Activated CD4-positive, alpha-beta T cell treated with anti-CD3 and anti-CD28 coated beads, Interleukin-2, Interleukin-4, amounts not matched to agents 100 ng/mL and 50 ng/mL, durations not matched to agents 16 hours and 8 hours (primary cell): ENCODE measurements at regions not wholly inside any gene's neighbourhood (a gene's known extent, or its start where the extent isn't known, plus 50 kb on each side); places are given as distances from the start of the nearest gene placed in this dataset.

Source experiments
- DNase-seq: peaks from one replicate; pipeline ENCODE4 v3.0.0-alpha.2; 2020; ENCODE audit warnings: low spot score

DNA sequence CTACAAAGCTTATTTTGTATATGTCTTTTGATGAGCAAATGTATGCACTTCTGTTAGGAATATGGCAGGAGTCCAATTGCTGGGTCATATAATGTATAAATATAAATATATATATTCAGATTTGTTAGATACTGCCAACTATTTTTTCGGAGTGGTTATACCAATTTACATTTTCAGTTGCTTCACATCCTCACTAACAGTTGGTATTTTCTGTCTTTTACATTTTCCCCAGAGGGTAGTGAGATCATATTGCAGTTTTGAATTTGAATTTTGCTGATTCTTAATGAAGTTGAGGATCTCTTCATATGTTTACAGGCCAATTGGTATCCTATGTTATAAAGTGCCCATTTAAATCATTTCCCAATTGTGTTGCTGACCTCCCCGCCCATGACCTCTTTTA is 139.0 kb upstream of the KCNMB2 start:
- DNase-seq = no peak

DNA sequence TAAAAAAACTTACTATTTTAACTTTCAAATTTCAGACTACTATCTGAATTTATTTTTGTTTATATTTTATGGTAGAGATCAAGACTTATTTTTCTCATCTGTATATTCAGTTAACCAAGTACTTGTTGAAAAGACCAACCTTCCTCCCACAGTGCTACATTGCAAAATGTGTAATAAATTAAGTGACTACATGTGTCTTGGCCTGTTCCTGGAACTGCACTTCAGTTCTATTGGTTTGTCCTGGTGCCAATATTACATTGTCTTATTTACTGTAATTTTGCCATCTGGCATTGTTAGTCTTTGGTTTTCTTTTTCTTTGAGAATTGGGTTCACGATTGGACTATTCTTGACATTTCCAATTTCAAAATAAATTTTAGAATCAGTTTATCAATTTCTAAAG is 138.4 kb upstream of the KCNMB2 start:
- no peak for DNase-seq

DNA sequence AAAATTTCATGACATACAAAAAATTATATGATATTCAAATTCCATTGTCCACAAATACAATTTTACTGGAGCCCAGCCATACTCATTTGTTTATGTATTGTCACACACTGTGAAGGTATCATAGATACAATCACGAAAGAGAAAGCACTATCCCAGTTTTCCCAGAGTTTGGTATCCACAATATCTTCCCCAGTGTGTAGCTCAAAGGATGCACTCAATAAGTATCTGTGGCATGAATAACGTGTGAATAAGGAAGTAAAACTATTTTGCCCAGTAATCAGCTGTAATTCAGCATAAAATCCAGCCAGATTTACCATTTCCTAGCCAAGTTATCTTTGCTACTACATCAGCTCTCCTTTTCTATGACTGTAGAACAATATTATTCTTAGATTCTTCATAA is 131.3 kb upstream of the KCNMB2 start:
- no peak for DNase-seq

DNA sequence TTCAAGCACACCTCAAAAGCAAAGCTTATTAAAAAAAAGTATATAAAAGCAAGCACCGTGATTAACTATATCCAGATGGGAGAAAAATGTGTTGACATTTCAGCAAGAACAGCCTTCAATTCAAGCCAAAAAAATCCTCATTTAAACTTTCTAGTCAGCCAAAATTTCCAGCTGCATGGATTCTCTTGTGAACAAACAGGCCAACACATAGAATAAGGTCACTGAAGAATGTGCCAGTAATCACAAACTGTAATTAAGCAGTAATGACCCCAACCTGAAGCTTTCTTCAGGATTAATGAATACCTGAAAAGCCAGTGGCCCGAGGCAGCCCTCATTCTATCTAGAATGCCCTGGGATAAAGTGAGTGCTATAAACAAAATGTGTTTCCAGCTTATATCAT is 130.7 kb upstream of the KCNMB2 start:
- no peak for DNase-seq

DNA sequence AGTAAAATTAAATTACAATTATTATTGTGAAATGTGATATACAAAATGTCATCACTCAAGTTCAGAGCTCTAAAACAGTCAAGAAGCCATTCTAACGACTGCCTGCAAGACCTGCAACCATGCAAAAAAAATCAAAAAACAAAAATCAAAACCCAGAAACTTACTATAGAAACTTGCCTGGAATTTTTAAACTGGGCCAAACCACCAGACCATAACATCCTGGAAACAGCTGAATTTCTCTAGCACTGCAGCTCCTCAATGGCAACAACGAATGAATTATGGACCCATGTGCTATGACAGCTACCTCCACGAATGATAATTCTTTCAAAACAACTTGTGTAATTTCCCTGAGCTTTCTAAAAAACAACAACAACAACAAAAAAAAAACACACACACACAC is 130.0 kb upstream of the KCNMB2 start:
- no peak for DNase-seq

DNA sequence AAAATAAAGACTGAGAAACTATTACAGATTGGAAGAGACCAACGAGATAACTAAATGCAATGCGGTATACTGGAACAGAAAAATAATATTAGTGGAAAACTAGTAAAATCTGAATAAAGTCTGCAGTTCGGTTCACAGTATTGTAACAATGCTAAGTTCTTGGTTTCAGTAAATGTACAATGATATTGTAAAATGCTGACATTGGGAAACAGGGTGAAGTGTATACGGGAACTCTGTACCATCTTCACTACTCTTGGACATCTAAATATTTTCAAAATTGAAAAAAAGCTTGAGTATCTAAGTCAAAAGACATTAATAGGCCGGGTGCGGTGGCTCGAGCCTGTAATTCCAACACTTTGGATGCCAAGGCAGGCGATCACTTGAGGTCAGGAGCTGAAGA is 120.9 kb upstream of the KCNMB2 start:
- DNase-seq = no peak

DNA sequence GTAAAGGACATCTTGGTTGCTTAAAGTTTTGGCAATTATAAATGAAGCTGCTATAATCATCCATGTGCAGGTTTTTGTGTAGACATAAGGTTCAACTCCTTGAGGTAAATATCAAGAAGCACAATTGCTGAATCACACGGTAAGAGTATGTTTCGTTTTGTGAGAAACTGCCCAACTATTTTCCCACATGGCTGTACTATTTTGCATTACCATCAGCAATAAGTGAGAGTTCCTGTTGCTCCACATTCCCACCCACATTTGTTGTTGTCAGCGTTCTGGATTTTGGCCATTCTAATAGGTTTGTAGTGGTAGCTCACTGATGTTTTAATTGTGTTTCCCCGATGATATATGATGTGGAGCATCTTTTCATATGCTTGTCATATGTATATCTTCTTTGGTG is 118.5 kb upstream of the KCNMB2 start:
- DNase-seq = no peak

DNA sequence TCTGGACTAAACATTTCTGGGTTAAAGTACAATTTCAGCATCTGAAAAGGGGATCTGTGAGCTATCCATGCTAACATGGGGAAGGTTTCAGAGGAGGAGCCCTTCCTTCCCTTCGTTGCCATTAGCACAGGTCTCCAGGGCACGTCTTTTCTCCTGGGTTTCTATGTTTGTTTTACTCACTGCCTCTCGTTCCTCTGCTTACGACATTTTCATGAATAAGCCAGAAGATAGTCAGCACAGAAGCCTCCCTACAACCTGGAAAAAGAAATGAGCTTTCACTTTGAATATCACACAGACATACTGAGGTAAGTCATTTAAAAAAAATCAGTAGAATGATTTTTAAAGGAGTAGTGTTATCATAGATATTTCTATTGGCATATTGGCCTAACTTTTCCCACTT is 117.2 kb upstream of the KCNMB2 start:
- peak; percentile 24 for DNase-seq

DNA sequence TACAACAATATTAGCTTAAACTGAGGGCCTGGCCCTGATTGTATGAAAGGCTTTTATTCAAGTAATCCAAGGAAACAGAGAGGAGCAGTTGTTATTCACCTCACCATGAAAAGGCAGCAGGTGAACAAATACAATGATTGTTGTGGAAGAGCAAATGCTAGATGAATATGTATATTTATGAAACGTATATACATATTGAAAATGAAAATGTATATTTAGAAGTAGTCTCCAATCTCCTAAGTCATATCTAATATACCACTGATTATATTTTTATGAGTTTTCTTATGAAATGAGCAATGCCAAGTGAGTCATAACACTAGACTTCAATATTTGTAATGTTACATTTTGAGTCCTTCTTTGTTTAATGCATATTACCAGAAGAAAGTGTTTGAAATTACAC is 116.2 kb upstream of the KCNMB2 start:
- peak; percentile 3 for DNase-seq

DNA sequence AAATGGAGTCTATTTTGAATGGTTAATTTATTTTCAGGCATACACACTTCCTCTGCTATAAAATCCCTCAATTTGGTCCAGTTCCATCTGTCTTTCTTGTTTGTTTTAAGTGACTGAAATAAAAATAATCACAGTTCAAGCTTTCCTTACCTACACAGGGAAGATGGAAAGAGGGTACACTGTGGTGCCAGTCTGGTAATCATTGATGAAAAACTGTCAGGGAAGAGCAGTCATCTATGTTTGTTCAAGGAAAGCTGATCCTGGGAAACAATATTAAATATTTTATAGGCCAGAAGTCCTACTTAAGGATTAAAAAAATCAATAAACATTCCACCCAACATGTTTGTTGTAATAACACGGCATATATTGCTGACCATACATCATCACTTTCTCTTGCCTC is 115.2 kb upstream of the KCNMB2 start:
- no peak for DNase-seq

DNA sequence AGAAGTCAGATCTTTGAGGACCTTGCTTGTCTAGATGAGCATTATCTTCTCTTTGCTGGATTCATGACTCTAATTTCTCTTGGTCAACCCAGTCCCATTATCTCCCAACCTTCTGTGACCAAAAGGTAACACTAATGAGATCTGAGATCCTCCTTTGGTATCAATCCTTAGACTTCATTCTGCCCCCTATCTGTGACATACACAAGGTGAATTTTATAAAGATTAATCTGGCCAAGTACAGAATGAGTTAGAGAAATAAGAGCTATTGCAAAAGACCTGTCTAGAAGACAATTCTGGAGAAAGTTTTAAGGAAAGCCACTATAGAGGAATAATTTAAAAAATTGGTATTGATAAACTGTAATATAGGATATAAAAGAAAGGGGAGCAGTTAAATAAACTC is 113.8 kb upstream of the KCNMB2 start:
- no peak for DNase-seq

DNA sequence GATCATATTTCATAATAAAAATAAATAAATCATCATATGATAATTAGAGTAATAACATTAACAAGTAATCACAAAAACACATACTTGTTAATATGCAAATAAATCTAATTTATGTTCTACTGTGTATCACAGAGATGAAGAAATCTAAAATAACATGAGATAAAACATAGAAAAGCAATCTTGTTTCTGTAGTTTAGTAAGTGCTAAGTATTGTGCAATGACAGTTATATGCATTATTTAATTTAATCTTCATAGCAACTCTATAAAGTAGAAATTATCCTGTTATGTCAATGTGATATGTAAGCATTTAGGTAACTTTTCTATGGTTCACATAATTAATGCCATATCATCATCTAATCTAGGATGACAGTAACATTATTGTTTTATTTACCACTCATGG is 108.2 kb upstream of the KCNMB2 start:
- no peak for DNase-seq

DNA sequence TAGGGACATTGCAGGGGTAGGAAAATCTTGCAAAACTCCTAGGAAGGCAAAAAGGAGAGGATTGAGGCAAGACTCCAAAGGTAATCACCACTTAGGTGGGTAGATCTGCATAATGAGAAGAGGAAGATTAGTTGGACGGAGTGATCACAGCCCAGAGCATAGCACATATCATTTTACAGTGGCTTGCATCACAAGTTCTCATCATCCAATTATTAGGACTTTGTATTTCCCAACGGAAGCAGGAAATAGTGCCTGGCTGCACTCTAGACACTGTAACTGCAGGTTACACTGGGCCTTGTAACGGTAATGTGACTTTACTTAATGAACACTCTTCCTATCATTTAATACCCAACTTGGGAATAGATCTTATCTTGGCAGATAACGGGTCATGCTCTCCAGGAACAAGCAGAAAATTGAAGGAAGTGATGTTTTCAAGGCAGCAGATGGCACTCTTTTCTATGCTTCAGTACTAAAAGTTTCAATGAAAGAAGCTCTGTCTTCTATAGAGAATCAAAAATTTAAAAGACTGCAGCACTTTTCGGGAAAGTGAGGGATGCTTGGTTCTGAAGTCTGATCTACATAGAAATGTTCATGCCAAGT is 101.9 kb upstream of the KCNMB2 start:
- DNase-seq = no peak

DNA sequence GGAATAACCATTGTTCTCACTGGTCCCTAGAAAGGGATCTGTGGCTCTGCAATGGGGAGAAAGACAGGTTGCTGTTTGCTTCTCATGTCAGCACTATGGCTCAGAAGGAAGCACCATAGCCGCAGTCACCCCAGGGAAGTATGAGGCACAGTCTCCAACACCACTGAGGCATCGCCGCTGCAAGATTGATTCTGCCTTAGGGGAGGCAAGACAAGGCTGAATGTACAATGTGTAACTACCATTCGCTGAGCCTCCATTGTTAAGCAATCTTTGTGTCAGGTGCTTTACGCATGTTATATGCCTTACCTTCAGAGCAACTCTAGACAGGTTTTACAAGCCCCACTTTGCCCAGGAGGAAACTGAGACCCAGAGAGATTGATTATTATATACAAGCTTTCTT is 100.7 kb upstream of the KCNMB2 start:
- DNase-seq = no peak

DNA sequence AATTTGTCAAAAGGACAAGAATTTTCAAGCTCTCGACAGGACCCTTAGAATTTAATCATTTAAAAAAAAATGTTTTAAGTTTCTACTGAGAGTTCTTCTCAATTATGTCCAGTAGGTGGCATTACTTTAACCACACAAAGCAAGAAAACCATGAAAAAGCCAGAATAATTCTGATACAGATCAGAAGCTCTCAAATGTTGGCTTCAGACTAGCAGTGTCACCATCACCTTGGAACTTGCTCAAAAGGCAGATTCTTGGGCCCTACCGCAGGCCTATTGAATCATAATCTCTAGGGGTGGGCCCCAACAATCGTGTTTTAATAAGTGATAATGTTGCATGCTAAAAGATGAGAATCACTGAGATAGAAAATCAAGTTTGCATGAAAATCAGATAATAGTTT is 99.5 kb upstream of the KCNMB2 start:
- peak; percentile 13 for DNase-seq

DNA sequence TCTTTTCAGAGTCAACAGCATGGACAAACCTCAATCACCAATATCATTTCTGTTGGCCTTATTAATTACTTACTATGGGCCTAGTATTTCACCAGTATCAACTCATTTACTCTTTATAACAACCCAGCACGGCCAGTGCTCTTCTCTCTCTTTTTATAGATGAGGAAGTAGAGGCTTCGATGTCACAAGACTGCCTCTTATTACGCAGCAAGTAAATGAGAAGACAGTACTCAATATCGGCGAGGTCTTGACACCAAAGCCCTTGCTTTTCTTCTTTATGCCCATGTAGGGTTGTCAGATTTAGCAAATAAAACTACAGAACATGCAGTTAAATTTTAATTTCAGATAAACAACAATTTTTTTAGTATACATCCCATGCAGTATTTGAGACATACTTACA is 99.0 kb upstream of the KCNMB2 start:
- no peak for DNase-seq

DNA sequence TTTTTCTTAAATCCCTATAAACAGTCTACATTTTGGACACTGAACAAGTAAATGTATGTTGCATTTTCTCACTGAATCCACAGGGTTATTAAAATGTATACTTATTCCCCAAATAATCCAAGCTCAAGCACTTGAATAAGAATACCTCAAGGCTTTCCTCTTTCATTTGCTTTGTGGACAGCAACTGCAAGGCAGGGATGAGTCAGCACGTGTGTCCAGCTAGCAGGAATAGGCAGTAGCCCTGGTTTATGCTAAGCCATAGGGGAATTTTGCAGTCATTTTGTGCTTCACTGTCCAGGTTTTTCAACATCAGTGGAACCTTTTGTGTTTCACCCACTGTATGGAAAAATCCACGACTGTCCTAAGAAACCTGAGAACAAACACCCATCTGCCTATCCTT is 96.7 kb upstream of the KCNMB2 start:
- DNase-seq = no peak

DNA sequence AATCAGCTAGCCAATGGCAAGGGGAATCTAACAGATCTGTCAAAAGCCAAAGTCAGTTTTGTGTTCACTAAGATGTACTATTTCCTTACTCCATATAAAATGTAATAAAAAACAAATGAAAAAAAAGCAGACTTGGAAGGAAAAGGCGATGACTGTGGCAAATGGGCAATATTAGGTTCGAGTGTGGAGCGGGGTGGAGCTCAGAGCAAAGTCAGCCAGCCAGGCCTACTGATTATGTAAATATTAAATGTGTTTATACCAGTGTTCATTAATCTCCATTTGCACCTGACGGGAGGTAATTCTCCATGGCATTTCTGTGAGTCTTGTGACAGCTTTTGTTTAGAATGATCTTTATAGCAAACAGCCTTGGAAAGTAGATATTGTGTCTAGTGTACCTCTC is 96.2 kb upstream of the KCNMB2 start:
- no peak for DNase-seq

DNA sequence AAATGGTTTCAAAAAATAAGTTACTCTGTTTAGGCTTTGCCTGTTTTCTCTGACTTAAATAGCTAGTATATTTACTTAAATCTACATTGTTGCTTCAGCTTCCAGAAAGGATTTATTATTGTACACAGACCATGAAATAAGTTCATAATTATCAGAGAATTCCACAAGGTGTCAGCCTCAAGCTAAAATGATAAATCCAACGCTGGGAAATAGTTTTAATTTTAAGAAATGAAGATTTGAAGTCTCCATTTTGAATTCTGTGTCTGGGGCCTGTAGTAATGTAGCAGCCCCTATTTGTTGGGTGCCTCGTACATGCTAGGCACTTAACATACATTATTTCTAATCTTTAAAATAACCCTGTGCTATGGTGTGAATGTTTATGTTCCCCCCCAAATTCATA is 92.6 kb upstream of the KCNMB2 start:
- no peak for DNase-seq

DNA sequence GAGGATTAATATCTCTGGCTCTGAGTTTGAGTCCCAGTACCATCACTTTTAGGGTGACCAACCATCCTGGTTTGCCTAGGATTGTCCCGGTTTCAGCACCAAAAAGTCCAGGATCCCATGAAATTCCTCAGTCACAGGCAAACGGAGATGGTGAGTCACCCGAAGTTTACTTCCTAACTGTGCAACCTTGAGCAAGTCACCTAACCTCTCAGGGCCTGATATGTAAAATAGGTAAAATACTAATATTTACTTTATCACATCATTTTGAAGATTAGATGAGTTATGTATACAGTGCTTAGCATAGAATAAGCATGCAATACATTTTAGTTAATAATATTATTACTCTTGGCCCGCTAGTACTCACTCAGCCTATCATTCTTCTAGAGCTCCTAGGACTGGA is 91.1 kb upstream of the KCNMB2 start:
- DNase-seq = no peak

DNA sequence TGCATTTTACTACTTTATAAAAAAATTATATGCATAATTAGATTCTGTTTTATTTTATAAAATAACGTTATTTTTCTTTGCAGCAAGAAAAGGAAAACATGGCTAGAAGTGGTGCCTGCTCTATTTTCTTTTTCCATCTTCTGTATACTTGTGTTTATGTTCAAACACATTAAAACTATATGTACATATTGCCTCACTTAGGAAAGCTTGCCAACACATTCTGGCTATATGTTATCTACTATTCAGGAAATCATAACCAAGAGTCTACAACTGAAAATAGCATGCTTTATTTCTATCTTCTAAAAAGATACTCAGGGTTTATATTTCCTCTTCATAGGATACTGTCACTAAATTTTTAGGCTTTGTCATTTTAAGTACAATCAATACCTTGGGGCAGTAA is 90.2 kb upstream of the KCNMB2 start:
- DNase-seq = no peak

DNA sequence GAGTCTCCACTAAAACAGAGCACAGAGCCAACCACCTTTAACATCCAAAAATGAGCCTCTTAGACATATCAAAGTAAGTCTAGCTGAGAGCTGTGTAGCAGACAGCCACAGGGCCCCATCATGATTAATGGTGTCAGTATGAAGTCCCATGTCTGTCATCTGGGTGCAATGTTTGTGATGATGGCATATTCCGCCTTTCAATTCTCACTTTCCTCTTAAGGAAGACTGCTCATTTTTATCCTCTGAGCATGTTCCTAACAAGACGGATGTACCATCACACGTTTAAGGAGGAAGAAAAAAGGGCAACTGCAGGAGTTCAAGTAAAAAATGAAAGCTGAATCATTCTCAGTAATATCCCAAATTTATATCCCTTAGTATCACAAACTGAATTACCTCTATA is 85.8 kb upstream of the KCNMB2 start:
- no peak for DNase-seq

DNA sequence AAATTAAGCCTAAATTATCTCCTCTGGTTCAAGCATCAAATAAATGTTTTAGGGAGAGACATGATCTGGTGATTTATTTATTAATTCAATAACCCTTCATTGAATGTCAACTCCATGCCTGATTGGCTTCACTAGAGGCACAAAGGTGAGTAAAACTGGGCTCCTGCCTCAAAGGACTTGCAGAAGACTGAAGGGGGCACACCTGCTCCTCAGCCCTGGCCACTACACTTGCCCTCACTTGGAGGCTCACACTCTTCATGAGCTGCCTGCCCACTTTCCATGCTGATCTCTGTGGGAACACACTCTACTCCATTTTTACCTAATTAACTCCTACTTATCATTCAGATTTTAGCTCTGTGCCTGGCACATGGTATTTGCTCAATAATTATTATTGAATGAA is 84.4 kb upstream of the KCNMB2 start:
- no peak for DNase-seq

DNA sequence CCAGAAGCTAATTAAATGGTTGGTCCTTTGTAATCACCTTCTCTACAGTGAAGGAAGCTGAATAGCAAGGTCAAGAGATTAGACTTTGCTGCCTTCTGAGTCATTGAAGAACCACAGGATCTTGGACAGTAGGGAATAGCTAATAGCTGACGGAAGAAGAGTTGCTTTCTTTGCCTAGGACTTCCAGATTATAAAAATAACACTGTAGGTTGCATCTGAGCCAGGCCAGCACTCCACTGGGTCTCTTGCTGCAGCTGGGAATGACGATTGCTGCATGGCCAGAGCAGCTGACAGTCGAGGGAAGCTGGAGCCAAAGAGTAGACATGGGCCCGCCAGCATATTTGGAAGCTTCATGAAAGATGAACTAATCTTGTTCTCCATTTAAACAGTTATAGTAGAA is 81.5 kb upstream of the KCNMB2 start:
- DNase-seq = no peak

DNA sequence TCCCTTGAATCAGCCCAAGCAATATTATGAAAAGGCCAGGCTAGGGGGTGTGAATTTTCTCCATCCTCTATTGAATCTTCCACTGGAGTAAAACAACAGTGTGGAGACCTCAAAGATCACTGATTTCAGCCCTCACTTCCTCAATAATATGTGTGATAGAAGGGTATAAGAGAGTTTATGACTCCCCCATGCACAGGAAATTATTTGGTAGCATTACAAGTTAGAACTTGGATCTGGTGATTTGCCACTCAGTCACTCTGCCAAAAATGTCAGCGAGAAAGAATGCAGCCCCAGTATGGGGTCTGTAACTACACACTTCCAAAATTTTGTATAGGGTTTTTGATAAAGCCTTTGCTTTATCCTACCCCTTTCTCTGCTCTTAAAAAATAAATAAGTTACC is 81.0 kb upstream of the KCNMB2 start:
- no peak for DNase-seq
